Stimulated activated CD8-positive, alpha-beta memory T cell treated with anti-CD3 and anti-CD28 coated beads, Interleukin-4, amount 100 ng/mL, for 24 hours (primary cell): ENCODE measurements at regions not wholly inside any gene's neighbourhood (a gene's known extent, or its start where the extent isn't known, plus 50 kb on each side); places are given as distances from the start of the nearest gene placed in this dataset.

Experiments
- DNase-seq: peaks from one replicate; pipeline ENCODE4 v3.0.0-alpha.2; 2020; ENCODE audit warnings: low read depth

GRCh38 chr4:123841447-123842121 is 445.0 kb downstream of the SPRY1 start:
- DNase-seq, result no peak

- DNase-seq, result no peak
These were observed 446.5 kb downstream of the SPRY1 start for GRCh38 chr4:123843137-123843536.

- DNase-seq, result no peak
These were observed 447.8 kb downstream of the SPRY1 start for GRCh38 chr4:123844374-123844773.

DNA sequence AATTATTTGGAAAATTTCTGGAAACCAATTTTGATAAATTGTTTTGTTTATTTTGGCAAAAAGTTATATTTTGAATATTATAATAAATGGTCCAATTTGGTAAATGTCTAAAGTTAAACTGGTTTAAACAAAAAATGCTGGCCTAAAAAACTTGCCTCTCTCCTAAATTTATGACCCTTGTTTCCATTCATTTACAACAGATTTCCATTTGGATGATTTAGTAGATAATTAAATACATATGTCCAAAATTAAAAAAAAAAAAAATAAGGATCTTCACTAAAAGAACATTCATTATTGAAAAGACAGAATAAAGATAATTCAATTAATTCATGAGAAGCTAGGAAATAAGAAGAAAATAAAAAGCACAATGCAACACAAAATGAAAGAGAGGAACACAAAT is 449.5 kb downstream of the SPRY1 start:
- no peak for DNase-seq

- no peak for DNase-seq
These were observed 450.0 kb downstream of the SPRY1 start for GRCh38 chr4:123846561-123846960.

DNA sequence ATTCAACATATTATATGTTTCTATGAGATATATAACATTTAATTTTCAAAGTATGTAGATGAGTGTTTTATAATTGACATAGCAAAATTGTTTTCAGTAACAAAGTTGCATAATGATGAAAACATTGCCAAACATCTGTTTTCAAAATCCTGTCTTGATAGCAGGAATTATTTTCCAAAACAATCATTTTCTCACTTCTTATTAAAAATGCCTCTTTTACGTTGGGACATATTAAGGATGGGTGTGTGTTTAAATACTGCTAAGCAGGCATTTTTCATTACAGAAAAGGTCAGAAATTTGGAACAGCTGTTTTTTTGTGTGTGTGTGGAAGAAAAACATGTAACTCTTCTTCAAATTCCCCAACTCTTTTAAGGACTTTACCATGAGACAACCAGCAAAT is 452.0 kb downstream of the SPRY1 start:
- DNase-seq, result no peak

GRCh38 chr4:123849495-123849894 is 452.9 kb downstream of the SPRY1 start:
- DNase-seq, result no peak

- no peak for DNase-seq
These were observed 454.9 kb downstream of the SPRY1 start for GRCh38 chr4:123851521-123851920.

GRCh38 chr4:123853651-123854050 is 457.1 kb downstream of the SPRY1 start:
- DNase-seq, result no peak

GRCh38 chr4:123856689-123857545 is 460.3 kb downstream of the SPRY1 start:
- no peak for DNase-seq

- DNase-seq, result no peak
These were observed 461.9 kb downstream of the SPRY1 start for GRCh38 chr4:123858465-123858864.

DNA sequence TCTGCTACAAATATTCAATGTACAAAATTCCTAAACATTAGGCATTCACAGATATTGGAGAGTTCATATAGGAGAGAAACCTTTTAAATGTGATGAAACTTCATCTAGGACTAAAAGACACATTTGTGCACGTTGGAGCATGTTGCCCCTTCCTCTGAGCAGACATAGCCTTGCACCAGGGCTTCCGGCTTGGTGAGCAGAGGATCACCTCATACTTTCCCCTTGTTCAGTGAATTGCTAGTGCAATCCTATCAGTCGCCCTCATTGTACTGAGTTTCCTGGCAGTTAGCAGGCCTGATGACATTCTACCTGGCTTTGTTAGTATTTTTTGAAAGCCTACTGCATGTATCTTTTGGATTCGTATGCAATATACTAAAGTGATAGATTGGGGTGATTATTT is 466.2 kb downstream of the SPRY1 start:
- DNase-seq, result no peak

GRCh38 chr4:123866796-123867195 is 470.2 kb downstream of the SPRY1 start:
- no peak for DNase-seq

- no peak for DNase-seq
These were observed 471.5 kb downstream of the SPRY1 start for GRCh38 chr4:123867910-123868587.

- no peak for DNase-seq
These were observed 473.0 kb downstream of the SPRY1 start for GRCh38 chr4:123869286-123870215.

DNA sequence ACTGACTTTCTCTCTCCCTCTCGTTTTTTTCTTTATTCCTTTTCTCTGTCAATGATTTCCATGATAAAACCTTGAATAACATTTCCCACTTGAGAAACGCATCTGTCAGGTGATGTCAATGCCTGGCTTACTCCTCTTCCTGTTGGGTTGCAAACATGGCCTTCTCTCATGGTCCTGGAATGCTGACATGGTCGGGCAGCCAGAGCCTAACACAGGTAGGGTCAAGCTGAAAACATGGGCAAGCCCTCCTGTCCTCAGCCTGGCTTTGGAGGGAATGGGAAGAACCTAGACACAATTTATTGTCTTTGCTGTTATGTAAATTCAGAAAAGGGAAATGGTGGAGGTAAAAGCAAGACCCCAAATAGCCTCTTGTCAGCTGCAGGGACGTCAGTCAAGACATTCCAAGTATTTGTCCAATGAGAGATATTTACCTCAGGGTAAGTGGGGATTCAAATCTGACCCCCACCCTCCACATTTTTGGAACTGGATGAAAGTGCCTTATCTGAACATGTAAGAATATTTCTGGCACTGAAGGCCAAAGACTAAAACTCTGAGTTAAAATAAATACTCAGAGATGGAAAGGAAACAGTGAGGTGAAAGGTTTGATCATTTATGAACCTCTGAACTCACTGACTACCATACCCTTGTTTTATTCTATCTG is 473.8 kb downstream of the SPRY1 start:
- DNase-seq, result no peak

DNA sequence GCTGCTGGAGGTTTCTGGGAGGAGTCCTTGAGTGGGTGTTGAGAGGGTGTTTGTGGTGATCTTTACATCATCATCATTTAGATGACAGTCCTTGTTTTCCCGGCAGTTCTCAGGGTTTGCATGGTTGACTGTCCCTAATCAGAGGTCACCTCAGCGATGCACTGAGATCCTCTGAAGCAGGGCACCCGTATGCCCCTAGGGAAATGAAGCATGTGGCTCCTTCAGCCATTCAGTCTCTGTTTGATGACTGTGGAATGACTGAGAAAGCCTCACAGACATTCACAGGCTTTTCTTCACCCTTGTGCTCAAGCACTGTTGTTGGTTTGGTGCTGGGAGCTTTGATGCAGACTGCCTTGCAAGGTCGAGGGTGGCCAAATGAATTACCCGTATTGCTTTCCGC is 474.7 kb downstream of the SPRY1 start:
- DNase-seq, result no peak

GRCh38 chr4:123874063-123874462 is 477.5 kb downstream of the SPRY1 start:
- DNase-seq, result no peak

- no peak for DNase-seq
These were observed 479.5 kb downstream of the SPRY1 start for GRCh38 chr4:123876143-123876542.

- no peak for DNase-seq
These were observed 480.1 kb downstream of the SPRY1 start for GRCh38 chr4:123876671-123877101.

DNA sequence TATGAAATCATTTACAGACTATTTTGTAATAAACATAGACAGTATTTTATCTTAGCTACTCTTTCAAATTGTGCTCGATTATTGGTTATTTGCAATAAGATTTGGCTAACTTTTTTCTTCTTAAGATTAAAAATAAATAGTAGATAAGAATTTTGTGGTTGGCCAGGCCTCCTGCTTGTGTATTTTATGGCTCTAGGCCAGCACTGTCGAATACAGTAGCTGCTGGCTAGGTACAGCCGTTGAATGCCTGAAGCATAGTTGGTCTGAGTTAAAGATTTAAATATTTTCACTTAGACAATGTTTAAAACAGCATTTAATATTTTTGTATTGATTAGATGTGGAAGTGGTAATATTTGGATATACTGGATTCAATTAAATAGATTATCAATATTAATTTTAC is 481.0 kb downstream of the SPRY1 start:
- no peak for DNase-seq
